Bronchial epithelial cell (primary cell): ENCODE measurements at regions not wholly inside any gene's neighbourhood (a gene's known extent, or its start where the extent isn't known, plus 50 kb on each side); places are given as distances from the start of the nearest gene placed in this dataset.

ENCODE experiments used
- DNase-seq: peaks from one replicate; pipeline ENCODE4 v3.0.0-alpha.2; 2010; ENCODE audit warnings: low read depth
- FAIRE-seq: peaks from 2 replicates; lab custom pipeline; 2011; peaks lifted over from hg19 to GRCh38; lab: Jason Lieb, UNC
- H3K27me3 ChIP-seq: 2 replicates; pipeline ENCODE4 v1.5.1; 2011; ENCODE audit warnings: low read length; ENCODE audit not compliant: control insufficient read depth, insufficient read depth
- H3K36me3 ChIP-seq: 2 replicates; pipeline ENCODE4 v1.5.1; 2011; ENCODE audit warnings: low read length; ENCODE audit not compliant: control insufficient read depth, insufficient read depth
- H3K4me3 ChIP-seq: 2 replicates; pipeline ENCODE4 v1.5.1; 2011; ENCODE audit warnings: mild to moderate bottlenecking, low read depth, low read length, control low read depth
- CTCF ChIP-seq: IDR thresholded peaks from 2 replicates; pipeline ENCODE4 v1.5.1; 2011; ENCODE audit warnings: mild to moderate bottlenecking, moderate library complexity, low read length, control low read depth, inconsistent platforms; ENCODE audit not compliant: insufficient read depth, severe bottlenecking

- DNase-seq: no peak
- Histone ChIP-seq H3K36me3 (no peaks in the 10 kb centered on the region), H3K4me3 (no peak overlapping the region), H3K27me3 (peaks cover 1% of the 10 kb centered on the region)
- no peak for FAIRE-seq
- TF ChIP-seq CTCF: no peak
Observed at GRCh38 chr19:31171936-31172335, 177.3 kb downstream of the TSHZ3 start.

GRCh38 chr19:31170046-31170445, 179.2 kb downstream of the TSHZ3 start:
- no peaks in the 10 kb centered on the region for H3K27me3 ChIP-seq
- TF ChIP-seq CTCF: no peak
- DNase-seq (no peak), FAIRE-seq (no peak)
- no peak overlapping the region for H3K4me3 ChIP-seq
- H3K36me3 ChIP-seq: no peaks in the 10 kb centered on the region

- H3K36me3 ChIP-seq: no peaks in the 10 kb centered on the region
- no peak for DNase-seq
- H3K4me3 ChIP-seq: no peak overlapping the region
- H3K27me3 ChIP-seq: no peaks in the 10 kb centered on the region
- no peak for FAIRE-seq
- TF ChIP-seq CTCF: no peak
Observed at GRCh38 chr19:31168106-31168625, 181.1 kb downstream of the TSHZ3 start.

GRCh38 chr19:31167690-31168089, 181.5 kb downstream of the TSHZ3 start:
- H3K4me3 ChIP-seq: no peak overlapping the region
- FAIRE-seq (no peak), DNase-seq (no peak)
- no peak for TF ChIP-seq CTCF
- no peaks in the 10 kb centered on the region for H3K36me3 ChIP-seq
- no peaks in the 10 kb centered on the region for H3K27me3 ChIP-seq

GRCh38 chr19:31166206-31166605, 183.0 kb downstream of the TSHZ3 start:
- DNase-seq: no peak
- no peak for TF ChIP-seq CTCF
- FAIRE-seq: no peak
- Histone ChIP-seq H3K4me3 (no peak overlapping the region), H3K27me3 (no peaks in the 10 kb centered on the region), H3K36me3 (no peaks in the 10 kb centered on the region)

GRCh38 chr19:31164791-31165251, 184.4 kb downstream of the TSHZ3 start:
- DNase-seq (no peak), FAIRE-seq (no peak)
- H3K36me3 ChIP-seq: no peaks in the 10 kb centered on the region
- no peaks in the 10 kb centered on the region for H3K27me3 ChIP-seq
- no peak overlapping the region for H3K4me3 ChIP-seq
- TF ChIP-seq CTCF: no peak
